BLaER1 treated with 17β-estradiol and CSF1 and Interleukin-3, amounts not matched to agents 10 nM and 100 nM (cell line): ENCODE measurements at regions not wholly inside any gene's neighbourhood (a gene's known extent, or its start where the extent isn't known, plus 50 kb on each side); places are given as distances from the start of the nearest gene placed in this dataset.

Experiments used
- H3K27ac ChIP-seq, 11 experiments: shearing (Covaris generic); formaldehyde crosslinking; 2 replicates each; pipeline ENCODE4 v1.8.1; 2022
- H3K27me3 ChIP-seq, 11 experiments: shearing (Covaris generic); formaldehyde crosslinking; 2 replicates each; pipeline ENCODE4 v1.8.1; 2022
- H3K36me3 ChIP-seq, 11 experiments: shearing (Covaris generic); formaldehyde crosslinking; 2 replicates each; pipeline ENCODE4 v1.8.1; 2022
- H3K4me1 ChIP-seq, 10 experiments: shearing (Covaris generic); formaldehyde crosslinking; 2 replicates each; pipeline ENCODE4 v1.8.1; 2022
- H3K4me2 ChIP-seq, 11 experiments: shearing (Covaris generic); formaldehyde crosslinking; 2 replicates each; pipeline ENCODE4 v1.8.1; 2022
- H3K4me3 ChIP-seq, 10 experiments: shearing (Covaris generic); formaldehyde crosslinking; 2 replicates each; pipeline ENCODE4 v1.8.1; 2022
- H3K9ac ChIP-seq, 11 experiments: shearing (Covaris generic); formaldehyde crosslinking; 2 replicates each; pipeline ENCODE4 v1.8.1; 2022
- H3K9me3 ChIP-seq, 11 experiments: shearing (Covaris generic); formaldehyde crosslinking; replicated peaks in 1 of 11; 2 replicates each; pipeline ENCODE4 v1.8.1; 2022
- H4K20me1 ChIP-seq, 11 experiments: shearing (Covaris generic); formaldehyde crosslinking; 2 replicates each; pipeline ENCODE4 v1.8.1; 2022
- Cebpa-rat ChIP-seq, 11 experiments: shearing (Covaris generic); IDR thresholded peaks; 2 replicates each; pipeline ENCODE4 v1.8.1; 2022

GRCh38 chr7:118737935-118738334 is 513.4 kb downstream of the ANKRD7 start:
- TF ChIP-seq Cebpa-rat (IDR thresholded peaks at IDR 0.05): no peak
- H3K4me1 ChIP-seq: peaks cover 0 to 7% (median 0%) of the 10 kb centered on the region in 10 experiments; a peak in 4 of 20 replicates
- H3K27me3 ChIP-seq: no peaks in the 10 kb centered on the region
- no peaks in the 10 kb centered on the region for H4K20me1 ChIP-seq
- no peak overlapping the region for H3K4me2 ChIP-seq
- H3K9ac ChIP-seq: no peak overlapping the region
- H3K36me3 ChIP-seq: no peaks in the 10 kb centered on the region
- H3K4me3 ChIP-seq: no peak overlapping the region
- no peak overlapping the region for H3K27ac ChIP-seq
- no peaks in the 10 kb centered on the region; a peak in 1 of 22 replicates for H3K9me3 ChIP-seq

GRCh38 chr7:118745927-118746326 is 521.4 kb downstream of the ANKRD7 start:
- Histone ChIP-seq H3K9ac (no peak overlapping the region), H3K4me1 (no peaks in the 10 kb centered on the region), H3K36me3 (no peaks in the 10 kb centered on the region), H4K20me1 (no peaks in the 10 kb centered on the region), H3K4me2 (no peak overlapping the region), H3K4me3 (no peak overlapping the region), H3K27me3 (no peaks in the 10 kb centered on the region), H3K9me3 (no peaks in the 10 kb centered on the region), H3K27ac (no peak overlapping the region)
- TF ChIP-seq Cebpa-rat (IDR thresholded peaks at IDR 0.05): no peak

- H3K4me2 ChIP-seq: no peak overlapping the region
- H3K4me3 ChIP-seq: no peak overlapping the region
- no peak overlapping the region for H3K27ac ChIP-seq
- no peak overlapping the region for H3K9ac ChIP-seq
- H3K27me3 ChIP-seq: no peaks in the 10 kb centered on the region
- no peaks in the 10 kb centered on the region for H3K36me3 ChIP-seq
- no peaks in the 10 kb centered on the region for H4K20me1 ChIP-seq
- TF ChIP-seq Cebpa-rat (IDR thresholded peaks at IDR 0.05): no peak
- H3K4me1 ChIP-seq: no peaks in the 10 kb centered on the region
- no peaks in the 10 kb centered on the region for H3K9me3 ChIP-seq
Observed at GRCh38 chr7:118747473-118747872, 523.0 kb downstream of the ANKRD7 start.

- Histone ChIP-seq H3K4me1 (no peaks in the 10 kb centered on the region), H3K27ac (no peak overlapping the region), H3K36me3 (no peaks in the 10 kb centered on the region), H3K9me3 (no peaks in the 10 kb centered on the region), H3K4me3 (no peak overlapping the region), H4K20me1 (no peaks in the 10 kb centered on the region), H3K27me3 (no peaks in the 10 kb centered on the region), H3K9ac (no peak overlapping the region), H3K4me2 (no peak overlapping the region)
- TF ChIP-seq Cebpa-rat (IDR thresholded peaks at IDR 0.05): no peak
Observed at GRCh38 chr7:118753479-118753878, 529.0 kb downstream of the ANKRD7 start.

GRCh38 chr7:118754608-118755007 is 530.1 kb downstream of the ANKRD7 start:
- Histone ChIP-seq H3K4me1 (no peaks in the 10 kb centered on the region), H3K9me3 (no peaks in the 10 kb centered on the region), H3K4me2 (no peak overlapping the region), H3K4me3 (no peak overlapping the region), H3K27ac (no peak overlapping the region), H3K27me3 (no peaks in the 10 kb centered on the region), H3K36me3 (no peaks in the 10 kb centered on the region), H4K20me1 (no peaks in the 10 kb centered on the region), H3K9ac (no peak overlapping the region)
- no peak for TF ChIP-seq Cebpa-rat (IDR thresholded peaks at IDR 0.05)

- H3K9me3 ChIP-seq: no peaks in the 10 kb centered on the region; a peak in 1 of 22 replicates
- no peak overlapping the region for H3K4me3 ChIP-seq
- H3K36me3 ChIP-seq: no peaks in the 10 kb centered on the region
- no peak overlapping the region for H3K27ac ChIP-seq
- no peaks in the 10 kb centered on the region for H3K27me3 ChIP-seq
- no peaks in the 10 kb centered on the region for H4K20me1 ChIP-seq
- no peak overlapping the region for H3K9ac ChIP-seq
- no peaks in the 10 kb centered on the region for H3K4me1 ChIP-seq
- H3K4me2 ChIP-seq: no peak overlapping the region
- no peak for TF ChIP-seq Cebpa-rat (IDR thresholded peaks at IDR 0.05)
Observed at GRCh38 chr7:118755067-118755625, 530.6 kb downstream of the ANKRD7 start.

GRCh38 chr7:118757066-118757465 is 532.6 kb downstream of the ANKRD7 start:
- H3K4me1 ChIP-seq: no peaks in the 10 kb centered on the region
- no peaks in the 10 kb centered on the region for H3K36me3 ChIP-seq
- no peak overlapping the region for H3K27ac ChIP-seq
- TF ChIP-seq Cebpa-rat (IDR thresholded peaks at IDR 0.05): no peak
- no peak overlapping the region for H3K9ac ChIP-seq
- H3K4me2 ChIP-seq: no peak overlapping the region
- H3K4me3 ChIP-seq: no peak overlapping the region
- H3K9me3 ChIP-seq: peaks cover 0 to 10% (median 6%) of the 10 kb centered on the region in 11 experiments; a peak in 9 of 22 replicates
- H4K20me1 ChIP-seq: no peaks in the 10 kb centered on the region
- H3K27me3 ChIP-seq: no peaks in the 10 kb centered on the region

- Histone ChIP-seq H3K4me1 (no peaks in the 10 kb centered on the region), H3K9ac (no peak overlapping the region), H3K27me3 (no peaks in the 10 kb centered on the region), H3K4me3 (no peak overlapping the region), H4K20me1 (no peaks in the 10 kb centered on the region), H3K36me3 (no peaks in the 10 kb centered on the region), H3K9me3 (peaks cover 0 to 10% (median 6%) of the 10 kb centered on the region in 11 experiments; a peak in 9 of 22 replicates), H3K4me2 (no peak overlapping the region), H3K27ac (no peak overlapping the region)
- TF ChIP-seq Cebpa-rat (IDR thresholded peaks at IDR 0.05): no peak
Observed at GRCh38 chr7:118758582-118758981, 534.1 kb downstream of the ANKRD7 start.

GRCh38 chr7:118759921-118760320 is 535.4 kb downstream of the ANKRD7 start:
- H3K27me3 ChIP-seq: no peaks in the 10 kb centered on the region
- no peaks in the 10 kb centered on the region for H4K20me1 ChIP-seq
- H3K36me3 ChIP-seq: no peaks in the 10 kb centered on the region
- H3K27ac ChIP-seq: no peak overlapping the region
- H3K4me1 ChIP-seq: no peaks in the 10 kb centered on the region
- peaks cover 0 to 10% (median 6%) of the 10 kb centered on the region in 11 experiments; a peak in 9 of 22 replicates for H3K9me3 ChIP-seq
- TF ChIP-seq Cebpa-rat (IDR thresholded peaks at IDR 0.05): no peak
- H3K4me3 ChIP-seq: no peak overlapping the region
- H3K4me2 ChIP-seq: no peak overlapping the region
- no peak overlapping the region for H3K9ac ChIP-seq

- Histone ChIP-seq H3K9ac (no peak overlapping the region), H3K4me2 (no peak overlapping the region), H3K27me3 (no peaks in the 10 kb centered on the region), H4K20me1 (no peaks in the 10 kb centered on the region), H3K4me3 (no peak overlapping the region), H3K27ac (no peak overlapping the region), H3K4me1 (no peaks in the 10 kb centered on the region), H3K36me3 (no peaks in the 10 kb centered on the region), H3K9me3 (peaks cover 0 to 10% (median 6%) of the 10 kb centered on the region in 11 experiments; a peak in 9 of 22 replicates)
- TF ChIP-seq Cebpa-rat (IDR thresholded peaks at IDR 0.05): no peak
Observed at GRCh38 chr7:118762451-118762850, 537.9 kb downstream of the ANKRD7 start.
